SJSA1 (cell line): ENCODE measurements at regions not wholly inside any gene's neighbourhood (a gene's known extent, or its start where the extent isn't known, plus 50 kb on each side); places are given as distances from the start of the nearest gene placed in this dataset.
"Not testable (repeated sequence)": the region's sequence is repeated elsewhere in the genome, so short reads cannot be mapped to it uniquely, and the experiment has no call there.

ENCODE experiments used
- DNase-seq, 2 experiments: peaks; one replicate each; pipeline ENCODE4 v3.0.0-alpha.2; 2015 to 2020; ENCODE audit warnings: low spot score in 2 of 2, low read depth in 1 of 2
- H3K27ac ChIP-seq: fragments of 250-450 bp; sonication (Bioruptor Pico); 2 replicates; pipeline ENCODE4 v1.5.1; 2020; ENCODE audit warnings: mild to moderate bottlenecking, moderate library complexity
- H3K27me3 ChIP-seq: fragments of 250-450 bp; sonication (Bioruptor Pico); replicated peaks from 2 replicates; pipeline ENCODE4 v1.5.1; 2020; ENCODE audit warnings: mild to moderate bottlenecking, moderate library complexity
- H3K36me3 ChIP-seq: fragments of 250-450 bp; sonication (Bioruptor Pico); 2 replicates; pipeline ENCODE4 v1.5.1; 2020; ENCODE audit warnings: mild to moderate bottlenecking
- H3K4me1 ChIP-seq: fragments of 250-450 bp; sonication (Bioruptor Pico); replicated peaks from 2 replicates; pipeline ENCODE4 v1.6.1; 2021; ENCODE audit warnings: mild to moderate bottlenecking
- H3K4me3 ChIP-seq: fragments of 250-450 bp; sonication (Bioruptor Pico); 2 replicates; pipeline ENCODE4 v1.5.1; 2020; ENCODE audit warnings: mild to moderate bottlenecking
- H3K9me3 ChIP-seq: fragments of 250-450 bp; sonication (Bioruptor Pico); replicated peaks from 2 replicates; pipeline ENCODE4 v1.5.1; 2020; ENCODE audit warnings: mild to moderate bottlenecking

GRCh38 chr16:13630374-13630773 lies 289.6 kb upstream of the ERCC4 start:
- H3K4me3 ChIP-seq: no peak overlapping the region
- H3K36me3 ChIP-seq: no peaks in the 10 kb centered on the region
- no peaks in the 10 kb centered on the region for H3K9me3 ChIP-seq
- no peaks in the 10 kb centered on the region for H3K27me3 ChIP-seq
- H3K27ac ChIP-seq: no peak overlapping the region
- no peaks in the 10 kb centered on the region for H3K4me1 ChIP-seq
- DNase-seq: no peak

GRCh38 chr16:13631213-13631767 lies 288.7 kb upstream of the ERCC4 start:
- Histone ChIP-seq H3K27ac (no peak overlapping the region), H3K4me1 (no peaks in the 10 kb centered on the region), H3K27me3 (no peaks in the 10 kb centered on the region), H3K4me3 (no peak overlapping the region), H3K9me3 (no peaks in the 10 kb centered on the region), H3K36me3 (no peaks in the 10 kb centered on the region)
- no peak for DNase-seq

GRCh38 chr16:13631916-13632315 lies 288.0 kb upstream of the ERCC4 start:
- Histone ChIP-seq H3K9me3 (no peaks in the 10 kb centered on the region), H3K27ac (no peak overlapping the region), H3K36me3 (no peaks in the 10 kb centered on the region), H3K4me1 (no peaks in the 10 kb centered on the region), H3K27me3 (no peaks in the 10 kb centered on the region), H3K4me3 (no peak overlapping the region)
- DNase-seq: no peak

- H3K4me3 ChIP-seq, H3K9me3 ChIP-seq, H3K36me3 ChIP-seq, H3K4me1 ChIP-seq, H3K27ac ChIP-seq, DNase-seq, H3K27me3 ChIP-seq: not testable (repeated sequence)
These were observed 287.4 kb upstream of the ERCC4 start for GRCh38 chr16:13632504-13632903.

- Histone ChIP-seq H3K27ac (no peak overlapping the region), H3K9me3 (no peaks in the 10 kb centered on the region), H3K27me3 (no peaks in the 10 kb centered on the region), H3K36me3 (no peaks in the 10 kb centered on the region), H3K4me3 (no peak overlapping the region), H3K4me1 (no peaks in the 10 kb centered on the region)
- no peak for DNase-seq
These were observed 286.5 kb upstream of the ERCC4 start for GRCh38 chr16:13633391-13633861.

- no peak for DNase-seq
- H3K4me1 ChIP-seq: no peaks in the 10 kb centered on the region
- H3K27me3 ChIP-seq: no peaks in the 10 kb centered on the region
- no peak overlapping the region for H3K4me3 ChIP-seq
- H3K36me3 ChIP-seq: no peaks in the 10 kb centered on the region
- no peak overlapping the region for H3K27ac ChIP-seq
- no peaks in the 10 kb centered on the region for H3K9me3 ChIP-seq
These were observed 285.7 kb upstream of the ERCC4 start for GRCh38 chr16:13634253-13634652.

GRCh38 chr16:13634959-13635358 lies 285.0 kb upstream of the ERCC4 start:
- no peaks in the 10 kb centered on the region for H3K27me3 ChIP-seq
- no peak overlapping the region for H3K4me3 ChIP-seq
- DNase-seq: no peak
- no peaks in the 10 kb centered on the region for H3K4me1 ChIP-seq
- H3K9me3 ChIP-seq: no peaks in the 10 kb centered on the region
- H3K27ac ChIP-seq: no peak overlapping the region
- H3K36me3 ChIP-seq: no peaks in the 10 kb centered on the region

GRCh38 chr16:13638218-13638617 lies 281.7 kb upstream of the ERCC4 start:
- H3K9me3 ChIP-seq: no peaks in the 10 kb centered on the region
- H3K27me3 ChIP-seq: no peaks in the 10 kb centered on the region
- H3K4me1 ChIP-seq: no peaks in the 10 kb centered on the region
- no peak overlapping the region for H3K4me3 ChIP-seq
- no peaks in the 10 kb centered on the region for H3K36me3 ChIP-seq
- no peak overlapping the region for H3K27ac ChIP-seq
- DNase-seq: no peak

- DNase-seq: no peak
- Histone ChIP-seq H3K27me3 (no peaks in the 10 kb centered on the region), H3K27ac (no peak overlapping the region), H3K4me1 (no peaks in the 10 kb centered on the region), H3K4me3 (no peak overlapping the region), H3K36me3 (no peaks in the 10 kb centered on the region), H3K9me3 (no peaks in the 10 kb centered on the region)
These were observed 276.5 kb upstream of the ERCC4 start for GRCh38 chr16:13643412-13643811.

- Histone ChIP-seq H3K4me1 (no peaks in the 10 kb centered on the region), H3K36me3 (no peaks in the 10 kb centered on the region), H3K9me3 (no peaks in the 10 kb centered on the region), H3K27me3 (0 out of 2 replicates have a peak, but pooled peaks cover 3% of the 10 kb centered on the region), H3K27ac (no peak overlapping the region), H3K4me3 (no peak overlapping the region)
- no peak for DNase-seq
These were observed 274.2 kb upstream of the ERCC4 start for GRCh38 chr16:13645601-13646245.

- no peak for DNase-seq
- H3K4me3 ChIP-seq: no peak overlapping the region
- H3K27me3 ChIP-seq: no peaks in the 10 kb centered on the region
- no peak overlapping the region for H3K27ac ChIP-seq
- no peaks in the 10 kb centered on the region for H3K9me3 ChIP-seq
- H3K36me3 ChIP-seq: no peaks in the 10 kb centered on the region
- H3K4me1 ChIP-seq: no peaks in the 10 kb centered on the region
These were observed 259.1 kb upstream of the ERCC4 start for GRCh38 chr16:13660807-13661206.

- no peak for DNase-seq
- Histone ChIP-seq H3K36me3 (no peaks in the 10 kb centered on the region), H3K27me3 (no peaks in the 10 kb centered on the region), H3K4me1 (no peaks in the 10 kb centered on the region), H3K4me3 (no peak overlapping the region), H3K27ac (no peak overlapping the region), H3K9me3 (no peaks in the 10 kb centered on the region)
These were observed 254.1 kb upstream of the ERCC4 start for GRCh38 chr16:13665876-13666275.

GRCh38 chr16:13672196-13672595 lies 247.8 kb upstream of the ERCC4 start:
- Histone ChIP-seq H3K27ac (no peak overlapping the region), H3K4me1 (no peaks in the 10 kb centered on the region), H3K4me3 (no peak overlapping the region), H3K9me3 (no peaks in the 10 kb centered on the region), H3K36me3 (no peaks in the 10 kb centered on the region), H3K27me3 (no peaks in the 10 kb centered on the region)
- DNase-seq: no peak

GRCh38 chr16:13680021-13680889 lies 239.7 kb upstream of the ERCC4 start:
- Histone ChIP-seq H3K27ac (no peak overlapping the region), H3K4me1 (no peaks in the 10 kb centered on the region), H3K4me3 (no peak overlapping the region), H3K27me3 (no peaks in the 10 kb centered on the region), H3K9me3 (no peaks in the 10 kb centered on the region), H3K36me3 (no peaks in the 10 kb centered on the region)
- no peak for DNase-seq
